UCSD-AML1 (cell line): ENCODE measurements at regions not wholly inside any gene's neighbourhood (a gene's known extent, or its start where the extent isn't known, plus 50 kb on each side); places are given as distances from the start of the nearest gene placed in this dataset.

Experiments used
- DNase-seq: peaks from one replicate; lab custom pipeline; 2025; ENCODE audit not compliant: unreplicated experiment; lab: John Stamatoyannopoulos, UW

GRCh38 chr2:181300600-181301291 lies 156.4 kb upstream of the ITGA4 start:
- DNase-seq: peak; percentile 29

GRCh38 chr2:181304011-181304844 lies 153.0 kb upstream of the ITGA4 start:
- peak; percentile 49 for DNase-seq

GRCh38 chr2:181305301-181306123 lies 151.7 kb upstream of the ITGA4 start:
- peak; percentile 47 for DNase-seq

GRCh38 chr2:181306785-181307184 lies 150.4 kb upstream of the ITGA4 start:
- no peak for DNase-seq

DNA sequence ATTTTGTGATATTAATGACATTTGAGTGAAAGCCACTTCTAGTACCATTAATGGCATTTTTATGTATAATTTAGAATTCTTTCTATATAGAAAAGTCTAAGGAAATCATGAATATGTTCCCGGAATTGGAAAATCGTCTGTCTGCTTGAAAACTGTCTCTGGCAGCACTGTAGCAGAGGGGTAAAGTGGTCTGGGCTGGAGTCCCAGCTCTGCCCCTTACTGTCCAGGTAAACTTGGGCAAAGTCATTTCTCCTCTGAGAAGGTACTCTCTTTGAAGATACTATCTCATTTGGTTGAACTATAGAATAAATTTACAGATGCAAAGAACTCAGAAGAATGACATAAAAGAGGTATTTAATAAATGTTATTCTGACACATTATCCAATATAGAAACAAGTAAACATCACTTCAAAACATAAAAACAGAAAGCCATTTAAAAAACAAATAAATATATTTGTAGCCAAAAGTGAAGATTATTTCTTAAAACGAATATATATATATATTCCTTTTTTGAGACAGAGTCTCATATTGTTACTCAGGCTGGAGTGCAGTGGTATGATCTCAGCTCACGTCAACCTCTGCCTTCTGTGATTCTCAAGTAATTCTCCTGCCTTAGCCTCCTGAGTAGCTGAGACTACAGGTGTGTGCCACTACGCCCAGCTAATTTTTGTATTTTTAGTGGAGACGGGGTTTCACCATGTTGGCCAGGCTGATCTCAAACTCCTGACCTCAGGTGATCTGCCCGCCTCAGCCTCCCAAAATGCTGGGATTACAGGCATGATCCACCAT lies 149.8 kb upstream of the ITGA4 start:
- no peak for DNase-seq

- no peak for DNase-seq
Measured at GRCh38 chr2:181308766-181309515, 148.2 kb upstream of the ITGA4 start.

DNA sequence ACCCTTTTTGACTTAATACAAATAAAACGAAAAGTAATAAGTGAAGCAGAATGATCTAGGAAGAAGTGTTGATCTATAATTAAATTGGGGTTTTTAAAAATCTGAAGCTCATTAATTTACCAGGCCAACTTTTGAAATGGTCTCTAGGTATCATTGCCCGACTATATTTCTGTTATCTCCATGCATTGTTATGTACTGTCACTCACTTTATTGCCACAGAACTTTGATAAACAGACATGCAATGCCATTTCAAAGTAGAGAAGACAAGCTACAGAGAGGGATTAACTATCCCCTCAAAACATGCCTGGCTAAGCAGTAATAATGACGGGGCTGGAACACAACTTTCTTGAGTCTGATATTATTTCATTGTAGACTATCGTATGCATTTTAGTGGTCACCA lies 147.6 kb upstream of the ITGA4 start:
- no peak for DNase-seq

DNA sequence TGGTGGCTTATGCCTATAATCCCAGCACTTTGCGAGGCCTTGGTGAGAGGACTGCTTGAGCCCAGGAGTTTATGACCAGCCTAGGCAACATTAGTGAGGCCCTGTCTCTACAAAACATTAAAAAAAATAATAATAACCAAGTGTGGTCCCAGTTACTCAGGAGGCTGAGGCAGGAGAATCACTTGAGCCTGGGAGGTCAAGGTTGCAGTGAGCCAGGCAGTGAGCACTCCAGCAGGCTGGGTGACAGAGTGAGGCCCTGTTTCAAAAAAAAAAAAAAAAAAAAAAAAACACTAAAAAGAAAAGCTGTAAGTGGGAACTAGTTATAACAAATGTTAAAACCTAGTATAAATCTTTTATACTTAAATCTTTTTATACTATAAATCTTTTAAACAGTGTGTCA lies 146.2 kb upstream of the ITGA4 start:
- peak; percentile 3 for DNase-seq

DNA sequence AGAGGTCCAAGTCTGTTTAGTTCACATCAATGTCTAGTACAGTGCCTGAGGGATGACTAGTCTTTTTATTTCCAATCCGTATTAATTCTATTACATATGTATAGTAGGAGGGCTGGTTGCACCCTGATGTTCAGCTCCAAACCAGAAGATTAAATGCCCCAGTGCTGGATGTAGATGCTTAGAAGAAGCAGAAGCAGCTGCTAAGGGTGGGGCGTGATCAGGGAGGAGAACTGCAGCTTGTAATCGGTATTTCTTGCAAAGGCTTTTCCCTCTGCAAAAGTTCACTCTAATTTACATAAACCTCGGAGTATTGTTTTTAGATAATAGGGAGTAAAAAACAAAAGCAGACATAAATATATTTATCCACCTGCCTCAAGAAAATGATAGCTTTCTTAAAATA lies 145.3 kb upstream of the ITGA4 start:
- DNase-seq: no peak

DNA sequence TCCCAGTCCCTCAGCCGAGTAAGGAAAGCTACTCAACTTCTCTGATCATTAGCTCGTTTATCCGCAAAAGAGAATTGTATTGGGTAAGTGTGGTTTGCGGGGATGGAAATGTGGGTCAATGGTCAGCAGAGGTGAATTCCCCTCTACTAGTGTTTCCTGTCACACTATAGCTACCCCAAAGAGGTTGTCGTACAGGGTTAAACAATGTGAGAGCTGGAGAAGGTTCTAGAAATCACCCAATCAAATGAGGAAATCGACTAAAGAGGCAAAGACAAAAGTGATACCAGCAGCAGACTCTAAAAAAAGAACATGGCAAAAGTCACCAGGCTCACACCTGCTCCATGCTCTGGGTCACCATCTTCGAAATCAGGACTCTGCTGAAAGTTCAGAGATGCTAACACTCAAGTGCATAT lies 144.7 kb upstream of the ITGA4 start:
- DNase-seq: no peak

- no peak for DNase-seq
Measured at GRCh38 chr2:181313845-181314244, 143.3 kb upstream of the ITGA4 start.

DNA sequence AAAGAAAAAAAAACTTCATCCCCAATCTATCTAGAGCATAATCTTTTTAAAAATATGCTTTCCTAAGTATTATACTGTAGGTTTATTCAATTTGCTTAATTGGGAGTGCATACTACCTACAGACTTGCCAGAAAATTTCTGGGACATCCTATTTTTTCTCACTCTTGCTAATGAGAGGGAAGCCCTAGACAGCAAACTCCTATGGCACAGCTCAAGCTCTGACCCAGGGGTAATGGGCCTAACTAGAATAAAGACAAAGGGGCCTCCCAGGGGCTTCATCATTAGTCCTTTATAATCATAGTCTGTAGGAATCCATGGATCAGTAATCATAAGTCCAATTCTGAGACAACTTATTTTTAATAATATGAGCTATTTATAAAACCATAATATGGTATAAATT lies 142.6 kb upstream of the ITGA4 start:
- no peak for DNase-seq

GRCh38 chr2:181317511-181317910 lies 139.7 kb upstream of the ITGA4 start:
- no peak for DNase-seq

DNA sequence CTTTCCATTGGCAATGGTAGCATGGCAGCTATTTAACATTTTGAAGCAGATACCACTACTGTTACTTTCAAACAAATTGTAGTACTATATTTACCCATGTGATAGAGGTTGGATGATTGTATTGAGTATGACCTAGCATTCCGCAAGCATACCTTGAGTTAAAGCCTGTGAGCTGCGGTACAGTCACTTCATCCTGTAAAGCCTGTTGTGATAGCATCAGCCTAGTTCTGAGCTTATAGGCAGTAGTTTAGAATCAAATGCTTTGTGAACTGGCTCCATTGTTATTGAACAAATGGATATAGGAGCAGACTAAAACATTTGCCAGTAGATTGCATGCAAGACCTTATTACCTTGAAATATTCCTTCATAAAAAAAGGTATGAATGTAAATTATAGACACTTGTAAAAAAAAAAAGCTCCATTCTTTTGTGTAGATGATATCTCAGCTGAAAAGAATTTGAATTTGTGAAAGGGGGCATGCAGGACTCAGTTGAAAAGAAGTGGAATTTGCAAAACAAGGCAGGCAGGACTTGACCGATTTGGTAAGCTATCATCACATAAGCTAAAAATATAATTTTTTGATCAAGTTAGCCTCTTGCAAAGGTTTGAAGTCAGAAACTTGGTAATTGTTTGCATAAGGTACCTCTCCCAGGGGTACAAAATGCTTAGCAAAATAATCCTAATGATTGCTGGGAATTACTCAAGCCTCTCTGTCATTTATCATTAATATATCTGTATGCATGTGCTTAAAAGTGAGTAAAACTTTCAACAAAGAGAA lies 138.5 kb upstream of the ITGA4 start:
- no peak for DNase-seq

DNA sequence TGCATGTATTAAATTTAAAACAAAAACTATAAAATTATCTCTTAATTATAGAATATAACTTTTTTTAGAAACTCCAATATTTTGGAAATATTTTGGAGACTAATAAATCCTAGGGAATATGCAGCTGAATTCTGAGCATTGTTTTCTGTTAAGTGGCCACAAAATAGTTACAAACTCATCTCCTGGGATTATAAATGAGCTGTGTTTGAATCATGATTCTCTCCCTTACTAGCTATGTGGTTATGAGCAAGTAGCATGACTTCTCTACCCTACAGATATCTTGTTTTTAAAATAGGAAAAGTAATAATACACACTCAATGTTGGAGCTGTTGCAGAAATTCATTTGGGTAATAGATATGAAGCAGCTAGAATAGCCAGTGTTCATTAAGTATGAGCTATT lies 137.9 kb upstream of the ITGA4 start:
- DNase-seq: no peak

DNA sequence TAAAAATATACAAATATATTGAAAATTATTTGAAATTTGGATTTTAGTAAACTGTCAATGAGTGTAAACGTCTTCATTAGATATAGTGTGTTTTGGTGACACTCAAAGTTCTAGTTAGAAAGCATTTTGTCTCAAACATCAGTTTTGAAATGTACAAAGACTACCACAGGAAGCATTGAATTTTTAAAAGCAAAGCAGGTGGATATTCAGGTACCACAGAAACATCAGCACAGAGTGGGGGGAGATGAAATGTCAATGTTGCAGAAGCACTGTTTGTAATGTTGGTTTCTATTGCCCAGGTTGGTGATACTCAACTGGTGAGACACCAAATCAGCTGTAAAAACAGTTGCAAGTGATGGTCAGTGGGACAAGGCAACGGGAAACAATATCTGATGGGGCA lies 136.5 kb upstream of the ITGA4 start:
- no peak for DNase-seq

- no peak for DNase-seq
Measured at GRCh38 chr2:181324912-181325311, 132.3 kb upstream of the ITGA4 start.

DNA sequence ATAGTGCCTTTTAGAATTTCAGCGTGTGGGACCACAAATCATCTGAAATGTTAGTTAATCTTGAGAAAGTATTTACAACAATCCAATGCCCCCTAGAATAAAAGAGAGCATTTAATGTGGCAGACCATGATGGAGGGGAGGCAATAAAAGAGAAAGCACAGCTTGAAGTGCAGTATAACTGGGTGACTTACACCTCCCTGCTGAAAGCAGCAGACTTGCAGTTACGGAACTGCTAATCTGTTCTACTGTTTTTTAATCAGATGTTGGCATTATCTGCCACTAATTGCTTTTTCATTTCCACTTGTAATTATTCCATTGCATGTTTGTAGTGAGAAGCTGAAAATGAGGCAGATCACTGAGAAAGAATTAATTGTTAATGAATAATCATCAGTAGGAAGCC lies 130.5 kb upstream of the ITGA4 start:
- DNase-seq: no peak

DNA sequence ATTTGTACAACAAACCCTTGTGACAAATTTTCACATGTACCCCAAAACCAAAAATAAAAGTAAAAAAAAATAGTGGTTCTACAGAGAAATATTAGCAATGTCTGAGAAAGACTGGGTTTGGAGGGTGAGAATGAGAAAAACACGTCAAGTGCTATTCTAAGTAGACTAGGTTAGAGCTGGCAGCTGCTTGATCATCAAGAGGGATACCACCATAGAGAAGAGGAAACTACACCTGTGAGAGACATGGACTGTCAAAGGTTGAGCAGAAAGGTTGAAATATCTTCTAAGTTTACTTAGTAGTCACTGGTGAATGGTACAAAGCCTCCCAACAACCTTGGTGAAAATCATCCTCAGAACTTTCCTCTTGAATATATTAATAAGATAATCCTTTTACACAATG lies 126.9 kb upstream of the ITGA4 start:
- no peak for DNase-seq
